ENCODE measurements at regions not wholly inside any gene's neighbourhood (a gene's known extent, or its start where the extent isn't known, plus 50 kb on each side); places are given as distances from the start of the nearest gene placed in this dataset.
"Not testable (repeated sequence)": the region's sequence is repeated elsewhere in the genome, so short reads cannot be mapped to it uniquely, and the experiment has no call there.

GRCh38 chr14:103267226-103267910 lies 66.7 kb upstream of the EIF5 start:
- DNase-seq, result no peak

GRCh38 chr14:103271189-103271588 lies 62.8 kb upstream of the EIF5 start:
- no peak for DNase-seq

GRCh38 chr14:103273145-103273744 lies 60.8 kb upstream of the EIF5 start:
- peak; percentile 39 for DNase-seq

GRCh38 chr14:103273745-103274615 lies 60.1 kb upstream of the EIF5 start:
- no peak for DNase-seq

- DNase-seq, result no peak
These were observed 59.0 kb upstream of the EIF5 start for GRCh38 chr14:103275000-103275399.

- DNase-seq, result no peak
These were observed 56.1 kb upstream of the EIF5 start for GRCh38 chr14:103277931-103278330.

GRCh38 chr14:103279142-103280025 lies 54.7 kb upstream of the EIF5 start:
- DNase-seq, result no peak

GRCh38 chr14:103280278-103280928 lies 53.6 kb upstream of the EIF5 start:
- DNase-seq, result no peak

GRCh38 chr14:103281496-103282231 lies 52.4 kb upstream of the EIF5 start:
- no peak for DNase-seq

- not testable (repeated sequence) for DNase-seq
These were observed 51.7 kb upstream of the EIF5 start for GRCh38 chr14:103282309-103282708.

- no peak for DNase-seq
These were observed 51.1 kb upstream of the EIF5 start for GRCh38 chr14:103282932-103283331.

GRCh38 chr14:103283916-103284315 lies 50.1 kb upstream of the EIF5 start:
- DNase-seq, result no peak

Data from muscle of arm (tissue), 1 donor.